UCSD-AML1 (cell line): ENCODE measurements at regions not wholly inside any gene's neighbourhood (a gene's known extent, or its start where the extent isn't known, plus 50 kb on each side); places are given as distances from the start of the nearest gene placed in this dataset.
"Not testable (repeated sequence)": the region's sequence is repeated elsewhere in the genome, so short reads cannot be mapped to it uniquely, and the experiment has no call there.

Source experiments
- DNase-seq: peaks from one replicate; lab custom pipeline; 2025; ENCODE audit not compliant: unreplicated experiment; lab: John Stamatoyannopoulos, UW

DNA sequence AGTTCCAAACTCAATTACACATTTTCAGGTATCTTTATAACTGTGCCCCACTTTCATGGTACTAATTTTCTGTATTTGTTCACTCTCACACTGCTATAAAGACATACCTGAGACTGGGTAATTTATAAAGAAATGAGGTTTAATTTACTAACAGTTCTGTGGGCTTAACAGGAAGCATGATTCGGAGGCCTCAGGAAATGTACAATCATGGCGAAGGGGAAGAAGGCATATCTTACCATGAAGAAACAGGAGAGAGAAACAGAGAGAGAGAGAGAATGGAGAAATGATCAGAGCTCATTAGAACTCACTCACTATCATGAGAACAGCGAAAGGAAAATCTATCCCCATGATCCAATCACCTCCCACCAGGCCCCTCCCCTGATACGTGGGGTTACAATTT lies 874.1 kb upstream of the B3GALT2 start:
- DNase-seq: no peak

DNA sequence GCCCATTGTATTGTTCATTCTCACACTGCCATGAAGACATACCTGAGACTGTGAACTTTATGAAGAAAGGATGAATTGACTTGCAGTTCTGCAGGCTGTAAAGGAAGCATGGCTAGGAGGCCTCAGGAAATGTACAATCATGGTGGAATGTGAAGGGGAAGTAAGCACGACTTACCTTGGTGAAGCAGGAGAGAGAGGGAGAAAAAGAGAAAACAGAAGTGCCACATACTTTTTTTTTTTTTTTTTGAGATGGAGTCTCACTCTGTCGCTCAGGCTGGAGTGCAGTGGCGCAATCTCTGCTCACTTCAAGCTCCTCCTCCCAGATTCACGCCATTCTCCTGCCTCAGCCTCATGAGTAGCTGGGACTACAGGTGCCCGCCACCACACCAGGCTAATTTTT lies 871.9 kb upstream of the B3GALT2 start:
- peak; percentile 1 for DNase-seq

DNA sequence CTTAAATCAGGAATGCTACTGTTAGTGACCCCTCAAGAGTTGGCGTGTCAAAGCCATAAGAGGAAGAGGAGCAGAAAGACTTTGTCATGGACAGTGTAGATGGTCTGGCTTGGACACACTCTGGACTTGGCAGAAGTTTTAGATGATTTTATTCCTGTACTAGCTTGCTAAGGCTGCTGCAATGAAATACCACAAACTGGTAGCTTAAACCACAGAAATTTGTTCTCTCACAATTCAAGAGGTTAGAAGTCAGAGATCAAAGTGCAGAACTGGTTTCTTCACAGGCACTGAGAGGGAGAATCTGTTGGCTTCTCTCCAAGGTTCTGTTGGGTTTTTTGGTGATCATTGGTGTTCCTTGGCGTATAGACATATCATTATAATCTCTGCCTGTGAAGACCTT lies 869.8 kb upstream of the B3GALT2 start:
- no peak for DNase-seq

DNA sequence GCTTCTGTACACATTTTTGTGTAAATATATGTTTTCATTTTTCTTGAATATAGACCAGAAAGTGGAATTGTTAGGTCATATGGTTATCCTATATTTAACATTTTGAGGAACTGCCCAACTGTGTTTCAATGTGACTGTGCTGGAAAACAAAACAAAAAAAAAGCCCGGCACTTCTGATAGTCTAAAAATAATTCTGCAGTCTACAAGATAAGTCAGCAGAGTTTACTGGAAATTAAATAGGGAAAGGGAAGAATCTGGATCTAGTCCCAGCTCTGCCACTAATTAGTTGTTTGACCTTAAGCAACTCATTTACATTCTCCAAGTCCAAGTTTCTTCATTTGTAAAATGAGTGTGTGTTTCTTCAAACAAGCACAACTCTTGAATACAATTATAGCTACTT lies 869.1 kb upstream of the B3GALT2 start:
- DNase-seq: no peak

DNA sequence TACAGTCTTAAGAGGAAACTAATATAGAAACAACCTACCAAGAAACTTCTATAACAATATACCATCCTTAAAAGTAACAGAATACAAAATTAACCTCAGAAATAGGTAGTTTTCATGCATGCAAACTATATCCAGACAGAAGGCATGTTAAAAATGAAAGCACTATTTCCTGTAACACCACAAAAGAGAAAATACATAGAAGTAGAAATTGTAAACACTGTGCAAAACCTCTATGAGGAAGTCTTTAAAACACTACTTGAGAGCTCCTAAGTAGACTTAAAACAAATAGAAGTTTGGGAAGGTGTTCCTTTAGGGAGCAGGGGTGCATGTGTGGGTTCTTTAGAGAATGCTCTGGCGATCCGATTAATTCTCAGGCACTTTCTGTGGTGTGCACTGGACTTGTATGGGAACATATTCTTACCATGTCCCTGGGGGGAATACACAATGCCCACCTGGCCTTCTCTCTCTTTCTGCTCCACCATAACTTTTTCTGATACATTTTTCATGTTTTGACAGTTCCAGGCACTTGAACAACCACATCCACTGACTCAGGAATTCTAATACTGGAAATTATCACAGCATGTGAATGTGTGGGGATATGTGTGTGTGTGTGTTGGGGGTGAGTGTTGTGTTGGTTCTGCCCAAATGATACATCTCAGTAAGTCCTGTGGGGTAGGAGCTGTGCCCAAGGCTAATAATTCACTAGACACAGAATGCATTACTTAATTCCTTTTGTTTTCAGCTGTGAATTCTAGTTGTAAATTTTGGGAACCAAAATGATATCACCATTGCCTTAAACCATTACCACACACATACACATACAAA lies 866.3 kb upstream of the B3GALT2 start:
- DNase-seq: peak; percentile 9

DNA sequence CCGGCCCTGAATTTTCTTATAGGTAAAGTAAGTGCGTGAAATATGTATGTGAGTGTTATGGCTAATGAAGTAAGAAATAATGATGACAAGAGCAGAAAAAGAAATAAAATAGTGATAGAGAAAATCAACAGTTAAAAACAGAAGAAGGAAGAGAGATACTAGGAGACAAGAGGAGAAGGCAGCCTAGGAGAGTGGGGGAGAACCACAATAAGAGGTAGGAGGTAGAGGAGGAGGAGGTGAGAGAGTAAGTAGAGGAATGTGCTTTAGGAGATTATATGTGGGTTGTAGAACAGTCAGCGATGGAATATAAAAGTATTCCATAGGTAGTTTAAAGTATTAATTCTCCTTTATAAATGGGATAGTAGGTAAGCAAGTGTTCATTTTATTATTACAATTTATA lies 861.5 kb upstream of the B3GALT2 start:
- no peak for DNase-seq

DNA sequence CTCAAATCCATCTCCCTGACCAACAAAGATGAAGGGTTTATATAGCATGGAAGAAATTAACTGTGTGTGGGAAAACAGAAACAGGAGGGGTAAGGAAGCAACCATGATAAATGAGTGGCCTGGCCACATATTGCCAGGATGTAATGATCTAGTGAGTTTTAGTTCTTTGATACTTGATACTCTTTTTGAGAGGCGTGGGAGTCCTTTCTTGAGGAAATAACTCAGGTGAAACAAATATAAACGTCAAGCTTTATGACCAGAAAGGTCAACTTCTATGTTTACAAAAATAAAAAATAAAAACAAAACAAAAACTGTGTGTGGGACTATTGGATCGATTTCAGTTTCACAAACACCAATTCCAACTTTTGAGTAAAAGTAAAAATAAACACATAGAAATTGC lies 860.8 kb upstream of the B3GALT2 start:
- DNase-seq: no peak

DNA sequence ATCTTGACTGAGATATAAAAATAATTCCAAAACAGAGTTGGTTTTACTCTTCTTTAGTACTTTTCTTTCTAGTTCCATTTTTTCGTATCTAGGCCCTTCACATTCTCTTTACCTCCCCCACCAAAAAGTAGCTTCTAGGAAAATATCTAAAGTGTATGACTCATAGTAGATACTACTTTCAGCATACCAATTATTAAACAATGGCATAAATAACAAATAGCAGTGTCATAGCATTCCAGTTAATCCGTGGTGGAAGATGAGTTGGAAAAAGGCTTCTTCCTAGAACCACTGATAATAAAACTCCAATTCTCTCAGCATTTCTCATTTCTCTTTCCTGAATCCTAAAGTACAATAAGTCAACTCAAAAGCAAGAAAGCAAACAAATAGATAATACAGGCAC lies 859.0 kb upstream of the B3GALT2 start:
- DNase-seq: no peak

DNA sequence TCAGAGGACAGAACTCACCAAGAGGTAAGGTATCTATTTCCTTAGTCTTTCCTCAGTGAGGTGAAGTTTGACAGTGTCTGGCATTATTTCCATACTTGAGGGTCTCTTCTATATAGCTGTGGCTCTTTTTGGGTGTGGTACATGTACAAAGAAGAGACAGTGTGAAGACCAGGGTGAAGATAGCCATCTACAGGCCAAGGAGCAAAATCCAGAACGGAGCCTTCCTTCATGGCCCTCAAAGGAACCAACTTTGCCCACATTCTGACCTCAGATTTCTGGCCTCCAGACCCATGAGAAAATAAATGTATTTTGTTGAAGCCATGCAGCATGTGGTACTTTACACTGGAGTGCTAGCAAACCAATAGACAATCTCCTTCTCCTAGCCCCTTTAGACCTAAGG lies 858.5 kb upstream of the B3GALT2 start:
- no peak for DNase-seq

DNA sequence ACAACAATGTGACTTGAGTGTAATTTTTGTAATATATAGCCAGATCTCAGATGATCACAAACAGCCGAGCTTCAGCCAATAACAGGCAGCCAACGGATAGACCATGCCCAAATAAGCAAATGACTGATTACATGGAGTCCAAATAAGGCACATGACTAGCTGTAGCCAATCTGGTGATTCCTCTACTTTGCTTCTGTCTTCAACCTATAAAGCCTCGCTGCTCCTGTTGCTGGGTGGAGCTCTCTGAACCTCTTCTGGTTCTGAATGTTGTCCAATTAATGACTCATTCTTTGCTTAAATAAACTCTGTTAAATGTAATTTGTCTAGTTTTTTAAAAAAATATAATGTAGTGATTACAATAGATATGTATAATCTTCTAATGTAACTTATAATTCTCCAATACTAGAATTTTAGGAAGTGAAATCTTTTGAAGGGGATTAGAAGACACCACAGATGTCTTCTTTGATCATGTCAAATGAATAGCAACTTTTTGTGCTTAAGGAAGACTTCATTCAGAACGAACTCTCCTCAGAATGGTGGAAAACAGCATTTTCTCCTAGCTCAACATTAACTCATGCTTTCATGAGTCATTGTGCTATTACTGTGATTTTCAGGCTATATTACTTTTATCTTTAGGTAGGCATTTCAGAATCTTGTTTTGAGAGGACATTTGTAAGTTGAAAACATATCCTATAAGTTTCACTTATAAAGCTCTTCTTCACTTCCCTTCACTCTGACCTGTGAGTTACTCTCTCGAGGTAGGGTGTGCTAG lies 857.8 kb upstream of the B3GALT2 start:
- no peak for DNase-seq

DNA sequence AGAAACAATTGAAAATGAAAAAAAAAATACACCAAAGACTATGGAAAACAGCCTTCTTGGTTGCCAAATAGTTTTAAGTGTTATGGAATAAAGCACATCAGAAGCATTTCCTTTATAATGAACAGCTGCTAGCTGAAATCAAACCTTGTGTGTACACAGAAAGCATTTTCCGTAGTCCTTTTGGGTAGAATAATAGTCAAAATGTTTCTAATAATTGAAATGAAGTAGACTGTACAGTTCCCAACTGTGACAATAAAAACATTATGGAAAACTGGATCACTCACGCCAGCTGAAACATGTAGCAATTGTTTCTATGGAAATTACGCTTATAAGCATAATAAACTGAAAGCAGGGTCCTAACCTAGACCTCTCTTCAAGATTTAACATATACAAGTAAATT lies 856.3 kb upstream of the B3GALT2 start:
- no peak for DNase-seq

DNA sequence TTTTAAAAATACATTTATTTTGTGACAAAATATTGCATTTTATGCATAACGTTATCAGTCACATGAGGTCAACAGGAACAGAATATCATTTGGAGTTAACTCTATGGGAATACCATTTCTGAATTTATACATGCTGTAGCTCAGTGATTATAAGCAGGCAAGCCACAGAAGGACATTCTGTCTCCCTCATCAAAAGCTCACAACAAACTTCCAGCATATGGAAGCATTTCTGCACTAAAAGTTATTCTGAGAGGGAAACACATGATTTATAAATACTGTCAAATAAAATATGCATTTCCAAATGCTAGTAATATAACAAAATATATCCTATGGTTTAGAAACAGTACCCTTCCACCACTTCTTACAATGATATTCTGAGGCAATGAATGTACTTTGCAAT lies 854.1 kb upstream of the B3GALT2 start:
- no peak for DNase-seq

DNA sequence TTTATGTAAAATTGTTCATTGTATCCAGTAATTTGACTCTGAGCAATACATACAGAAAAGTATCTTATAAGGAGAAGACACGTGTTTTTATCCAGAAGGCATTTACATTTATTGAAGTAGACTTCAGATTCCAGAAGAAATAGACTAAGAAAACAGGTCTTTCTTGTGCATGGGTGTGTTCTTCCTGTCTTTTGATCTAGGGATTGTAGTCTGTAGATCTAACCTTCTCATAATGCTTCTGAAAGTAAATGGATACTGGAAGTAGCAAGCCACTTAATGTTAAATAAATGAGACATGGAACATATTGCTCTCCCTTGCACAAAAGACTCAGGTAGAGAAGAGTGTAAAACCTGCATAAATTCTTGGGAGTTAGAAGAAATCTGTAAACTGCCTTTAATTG lies 853.2 kb upstream of the B3GALT2 start:
- DNase-seq: no peak

DNA sequence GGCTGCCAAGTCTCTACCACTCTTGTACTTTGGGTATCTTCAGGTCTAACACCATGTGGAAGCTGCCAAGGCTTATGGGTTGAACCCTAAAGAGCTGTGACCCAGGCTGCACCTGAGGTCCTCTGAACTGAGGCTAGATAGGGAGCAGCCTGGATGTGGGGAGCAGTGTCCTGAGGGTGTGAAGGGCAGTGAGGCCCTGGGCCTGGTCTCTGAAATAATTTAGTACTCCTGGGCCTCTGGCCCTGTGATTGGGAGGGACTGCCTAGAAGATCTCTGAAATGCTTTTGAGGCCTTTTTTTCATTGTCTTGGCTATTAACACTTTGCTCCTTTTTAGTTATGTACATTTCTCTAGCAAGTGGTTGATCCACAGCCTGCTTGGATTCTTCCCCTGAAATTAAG lies 847.2 kb upstream of the B3GALT2 start:
- peak; percentile 4 for DNase-seq

DNA sequence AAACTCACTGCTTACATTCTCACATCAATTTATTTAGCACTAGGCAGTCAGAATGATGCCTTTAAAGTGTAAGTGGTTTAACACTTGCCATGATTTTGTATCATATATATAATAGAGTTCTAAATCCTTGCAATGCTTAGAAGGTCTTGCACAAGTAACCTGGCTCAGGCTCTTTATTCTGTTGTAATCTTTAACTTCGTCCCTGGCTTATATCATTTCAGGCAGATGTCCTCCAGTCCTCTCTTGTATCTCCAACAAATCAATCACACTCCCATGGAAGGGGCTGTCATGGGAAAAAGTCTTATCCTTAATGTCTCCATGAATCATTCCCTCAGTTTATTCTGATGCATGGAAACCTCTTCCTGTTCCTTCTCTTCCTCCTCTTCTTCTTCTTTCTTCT lies 841.6 kb upstream of the B3GALT2 start:
- no peak for DNase-seq

DNA sequence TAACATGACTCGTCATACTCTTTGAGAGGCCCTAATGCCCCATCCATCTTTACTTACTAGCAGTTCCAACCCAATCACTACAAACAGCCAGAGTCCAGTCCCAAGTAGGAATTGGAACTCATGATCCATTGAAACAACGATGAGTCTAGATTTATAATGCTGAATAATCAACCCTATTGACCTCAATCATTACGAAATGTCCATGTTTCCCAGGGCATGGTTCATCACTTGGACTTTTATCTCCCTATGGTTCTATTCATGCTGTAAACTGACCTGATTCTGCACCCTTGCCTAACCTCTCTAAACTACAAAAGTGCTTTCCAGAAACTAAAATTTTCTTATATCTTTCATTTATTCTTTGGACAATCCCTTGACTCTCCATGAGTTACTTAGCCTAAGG lies 840.0 kb upstream of the B3GALT2 start:
- DNase-seq: no peak

DNA sequence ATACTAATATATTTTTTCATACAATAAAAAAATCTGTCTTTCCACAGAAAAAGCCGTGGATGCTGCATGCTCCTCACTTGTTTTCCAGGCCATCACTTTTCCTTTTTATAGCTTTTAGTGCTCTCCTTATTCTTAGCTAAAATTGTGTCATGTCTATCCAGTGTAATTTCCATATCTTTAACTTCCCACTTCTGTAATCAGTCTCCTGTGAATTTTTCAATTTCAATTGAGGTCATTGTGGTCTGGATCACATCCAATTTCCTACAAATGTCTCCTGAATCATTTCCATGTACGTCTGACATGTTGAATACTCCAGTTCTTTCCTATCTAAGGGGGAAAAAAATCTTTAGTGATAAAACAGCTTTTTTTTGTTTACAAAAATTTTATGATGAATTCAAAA lies 838.2 kb upstream of the B3GALT2 start:
- DNase-seq: no peak

DNA sequence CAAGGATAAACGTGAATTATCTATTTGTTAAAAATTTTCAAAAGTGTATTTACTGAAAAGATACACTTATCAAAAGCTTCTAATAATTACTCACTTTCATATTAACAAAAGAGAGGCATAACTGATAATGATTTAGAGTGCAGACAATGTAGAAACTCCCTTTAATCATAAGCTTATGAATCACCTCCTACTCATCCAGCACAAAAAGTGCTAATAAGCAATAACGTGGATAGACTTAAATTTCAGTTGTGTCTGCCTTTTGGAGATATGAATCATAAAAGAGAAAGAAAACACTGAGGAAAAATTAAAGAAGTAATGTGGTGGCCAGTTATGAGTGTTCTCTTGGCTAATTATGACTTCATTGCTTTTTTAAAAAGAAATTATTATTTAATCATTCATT lies 827.6 kb upstream of the B3GALT2 start:
- no peak for DNase-seq

DNA sequence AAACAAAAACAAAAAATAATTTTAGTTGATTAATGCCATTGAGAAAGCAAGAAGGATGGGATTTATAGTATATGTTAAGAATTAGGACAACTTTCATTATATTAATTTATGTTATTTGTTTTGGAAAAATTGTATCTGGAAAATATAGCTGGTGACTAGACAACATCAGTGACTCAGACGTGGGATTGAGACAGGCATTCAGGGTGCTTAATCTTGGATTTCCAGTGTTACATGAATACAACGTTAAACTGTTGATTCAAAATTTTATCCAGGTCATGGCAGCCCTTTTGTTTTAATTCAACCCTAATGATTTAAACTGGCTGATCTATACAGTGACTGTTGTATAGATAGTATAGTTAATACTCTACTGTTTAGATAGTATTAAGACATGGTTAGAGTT lies 827.1 kb upstream of the B3GALT2 start:
- no peak for DNase-seq

DNA sequence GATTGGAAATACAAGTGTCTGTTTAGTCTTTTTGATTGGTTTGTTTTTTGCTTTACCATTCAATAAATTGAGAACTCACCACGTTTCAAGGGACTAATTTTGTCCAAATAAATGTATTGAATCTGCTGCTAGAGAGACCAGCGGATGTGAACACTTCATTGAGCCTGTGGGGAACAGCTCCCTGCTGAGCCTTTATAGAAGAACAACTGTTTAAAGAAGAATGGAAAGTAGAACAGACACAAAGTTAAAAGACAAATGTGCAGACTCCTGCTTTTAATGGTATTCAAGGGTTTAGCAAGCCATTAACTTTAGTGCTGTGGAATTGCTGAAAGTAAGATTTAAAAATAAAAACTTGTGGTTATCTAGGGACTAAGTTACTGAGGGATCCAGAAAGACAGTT lies 817.7 kb upstream of the B3GALT2 start:
- no peak for DNase-seq

DNA sequence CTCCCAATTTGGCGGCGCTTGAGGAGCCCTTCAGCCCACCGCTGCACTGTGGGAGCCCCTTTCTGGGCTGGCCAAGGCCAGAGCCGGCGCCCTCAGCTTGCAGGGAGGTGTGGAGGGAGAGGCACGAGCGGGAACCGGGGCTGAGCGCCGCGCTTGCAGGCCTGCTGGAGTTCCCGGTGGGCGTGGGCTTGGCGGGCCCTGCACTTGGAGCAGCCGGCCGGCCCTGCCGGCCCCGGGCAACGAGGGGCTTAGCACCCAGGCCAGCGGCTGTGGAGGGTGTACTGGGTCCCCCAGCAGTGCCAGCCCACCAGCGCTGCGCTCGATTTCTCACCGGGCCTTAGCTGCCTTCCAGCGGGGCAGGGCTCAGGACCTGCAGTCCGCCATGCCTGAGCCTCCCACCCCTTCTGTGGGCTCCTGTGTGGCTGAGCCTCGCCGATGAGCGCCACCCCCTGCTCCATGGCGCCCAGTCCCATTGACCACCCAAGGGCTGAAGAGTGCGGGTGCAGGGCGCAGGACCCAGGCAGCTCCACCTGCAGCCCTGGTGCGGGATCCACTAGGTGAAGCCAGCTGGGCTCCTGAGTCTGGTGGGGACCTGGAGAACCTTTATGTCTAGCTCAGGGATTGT lies 815.4 kb upstream of the B3GALT2 start:
- DNase-seq: not testable (repeated sequence)

DNA sequence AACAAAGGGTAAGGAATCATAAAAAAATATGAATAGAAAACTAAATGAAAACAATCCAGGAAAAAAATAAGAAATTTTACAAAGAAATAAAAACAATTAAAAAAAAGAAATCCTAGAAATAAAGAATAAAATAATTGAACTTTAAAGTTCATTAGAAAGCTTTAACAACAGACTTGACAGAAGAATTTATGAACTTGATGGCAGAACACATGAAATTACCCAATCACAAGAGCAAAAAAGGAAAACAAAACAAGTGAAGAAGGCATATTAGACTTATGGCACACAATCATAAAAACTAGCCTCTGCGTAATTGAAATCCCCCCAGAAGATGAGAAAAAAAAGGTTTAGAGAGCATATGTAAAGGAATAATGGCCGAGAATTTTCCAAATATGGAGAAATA lies 802.5 kb upstream of the B3GALT2 start:
- no peak for DNase-seq
